Neutrophil (primary cell): ENCODE measurements at regions not wholly inside any gene's neighbourhood (a gene's known extent, or its start where the extent isn't known, plus 50 kb on each side); places are given as distances from the start of the nearest gene placed in this dataset.

ENCODE experiments used
- H3K27ac ChIP-seq: fragments of 200-600 bp; sonication (generic); 2 replicates; pipeline ENCODE4 v1.5.1; 2016; ENCODE audit warnings: mild to moderate bottlenecking, moderate library complexity
- H3K27me3 ChIP-seq: fragments of 200-600 bp; sonication (generic); 2 replicates; pipeline ENCODE4 v1.6.0; 2016; ENCODE audit warnings: mild to moderate bottlenecking
- H3K36me3 ChIP-seq: fragments of 200-600 bp; sonication (generic); 2 replicates; pipeline ENCODE4 v1.5.1; 2017
- H3K4me1 ChIP-seq, 2 experiments: fragments of 200-600 bp in 1 of 2; sonication (generic) in 1 of 2; 1 replicate in 1 of 2; 2 replicates in 1 of 2; pipeline versions ENCODE4 v1.5.1 to v1.6.1; 2013 to 2016; ENCODE audit warnings: low read depth in 1 of 2, low read length in 1 of 2, mild to moderate bottlenecking in 1 of 2, moderate library complexity in 1 of 2; ENCODE audit not compliant: control insufficient read depth in 1 of 2, insufficient read depth in 1 of 2
- H3K4me3 ChIP-seq, 2 experiments: fragments of 200-600 bp in 1 of 2; sonication (generic) in 1 of 2; 1 replicate in 1 of 2; 2 replicates in 1 of 2; pipeline ENCODE4 v1.5.1; 2013 to 2016; ENCODE audit warnings: low read depth in 1 of 2, low read length in 1 of 2, mild to moderate bottlenecking in 1 of 2, moderate library complexity in 1 of 2
- H3K9me3 ChIP-seq: fragments of 200-600 bp; sonication (generic); 2 replicates; pipeline ENCODE4 v1.5.1; 2016
- TF ChIP-seq, protein P1 (sequence below): fragments of 200-600 bp; sonication (generic); IDR thresholded peaks from 2 replicates; pipeline ENCODE4 v1.5.1; 2016; ENCODE audit warnings: antibody characterized with exemption

DNA sequence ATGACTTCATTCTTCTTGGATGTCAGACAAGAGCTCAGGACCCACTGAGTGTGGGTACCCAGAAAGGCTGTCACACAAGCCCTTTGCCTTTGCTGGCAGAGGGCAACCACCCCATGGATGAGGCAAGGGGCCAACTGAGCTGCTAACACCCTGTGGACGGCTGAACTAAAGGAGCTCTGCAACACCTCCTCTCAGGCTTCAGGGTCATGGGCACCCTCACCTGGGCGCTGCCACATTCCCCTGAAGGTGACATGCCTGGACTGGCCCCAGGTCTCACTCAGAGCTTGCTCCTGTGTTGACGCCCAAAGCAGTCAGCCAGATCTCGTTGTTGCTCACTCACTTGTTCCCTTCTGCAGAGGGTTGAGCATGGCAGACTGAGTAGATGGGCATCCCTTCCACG, 336.8 kb upstream of the TMEM132C start:
- Histone ChIP-seq H3K4me3 (no peak overlapping the region), H3K36me3 (no peaks in the 10 kb centered on the region), H3K4me1 (no peaks in the 10 kb centered on the region), H3K27me3 (no peaks in the 10 kb centered on the region), H3K27ac (no peak overlapping the region), H3K9me3 (no peaks in the 10 kb centered on the region)
- TF ChIP-seq, protein P1, sequence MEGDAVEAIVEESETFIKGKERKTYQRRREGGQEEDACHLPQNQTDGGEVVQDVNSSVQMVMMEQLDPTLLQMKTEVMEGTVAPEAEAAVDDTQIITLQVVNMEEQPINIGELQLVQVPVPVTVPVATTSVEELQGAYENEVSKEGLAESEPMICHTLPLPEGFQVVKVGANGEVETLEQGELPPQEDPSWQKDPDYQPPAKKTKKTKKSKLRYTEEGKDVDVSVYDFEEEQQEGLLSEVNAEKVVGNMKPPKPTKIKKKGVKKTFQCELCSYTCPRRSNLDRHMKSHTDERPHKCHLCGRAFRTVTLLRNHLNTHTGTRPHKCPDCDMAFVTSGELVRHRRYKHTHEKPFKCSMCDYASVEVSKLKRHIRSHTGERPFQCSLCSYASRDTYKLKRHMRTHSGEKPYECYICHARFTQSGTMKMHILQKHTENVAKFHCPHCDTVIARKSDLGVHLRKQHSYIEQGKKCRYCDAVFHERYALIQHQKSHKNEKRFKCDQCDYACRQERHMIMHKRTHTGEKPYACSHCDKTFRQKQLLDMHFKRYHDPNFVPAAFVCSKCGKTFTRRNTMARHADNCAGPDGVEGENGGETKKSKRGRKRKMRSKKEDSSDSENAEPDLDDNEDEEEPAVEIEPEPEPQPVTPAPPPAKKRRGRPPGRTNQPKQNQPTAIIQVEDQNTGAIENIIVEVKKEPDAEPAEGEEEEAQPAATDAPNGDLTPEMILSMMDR: no peak

DNA sequence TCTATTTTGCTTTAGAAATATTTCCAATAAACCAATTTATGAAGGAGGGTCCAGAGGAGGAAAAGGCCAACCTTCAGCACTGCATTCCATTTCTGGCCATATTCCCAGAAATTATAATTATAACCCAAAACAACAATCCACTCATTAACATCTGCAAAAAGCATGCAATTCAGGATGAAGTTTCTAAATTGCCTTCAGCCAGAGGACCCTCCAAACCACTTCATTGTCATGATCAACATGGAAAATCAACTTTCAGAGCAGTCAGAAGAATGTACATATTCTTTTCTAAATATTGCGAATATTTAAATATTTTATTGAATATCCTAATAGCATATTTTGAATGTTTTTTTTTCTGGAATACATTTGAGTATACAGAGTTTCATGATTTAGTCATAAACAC, 332.6 kb upstream of the TMEM132C start:
- Histone ChIP-seq H3K27me3 (no peaks in the 10 kb centered on the region), H3K4me1 (no peaks in the 10 kb centered on the region), H3K9me3 (no peaks in the 10 kb centered on the region), H3K36me3 (no peaks in the 10 kb centered on the region), H3K27ac (no peak overlapping the region), H3K4me3 (no peak overlapping the region)
- TF ChIP-seq, protein P1: no peak

DNA sequence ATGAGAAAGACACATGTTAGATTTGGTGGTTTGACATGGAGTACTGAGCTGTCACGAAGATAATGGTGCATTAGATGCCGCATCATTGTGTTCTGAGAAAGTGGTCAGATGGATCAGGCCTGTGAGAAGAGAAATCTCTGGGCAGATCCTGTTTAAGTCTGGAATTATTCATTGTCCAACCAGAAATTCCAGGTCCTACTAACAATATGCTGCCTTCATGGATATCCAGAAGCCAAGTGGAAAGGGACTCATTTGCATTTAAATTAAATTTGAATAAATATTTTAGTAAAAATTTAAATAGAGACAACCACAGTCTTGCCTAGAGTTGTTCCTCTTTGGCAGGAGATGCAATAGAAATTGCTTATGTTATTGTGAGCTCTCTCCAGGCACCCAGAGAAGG, 330.5 kb upstream of the TMEM132C start:
- no peaks in the 10 kb centered on the region for H3K9me3 ChIP-seq

DNA sequence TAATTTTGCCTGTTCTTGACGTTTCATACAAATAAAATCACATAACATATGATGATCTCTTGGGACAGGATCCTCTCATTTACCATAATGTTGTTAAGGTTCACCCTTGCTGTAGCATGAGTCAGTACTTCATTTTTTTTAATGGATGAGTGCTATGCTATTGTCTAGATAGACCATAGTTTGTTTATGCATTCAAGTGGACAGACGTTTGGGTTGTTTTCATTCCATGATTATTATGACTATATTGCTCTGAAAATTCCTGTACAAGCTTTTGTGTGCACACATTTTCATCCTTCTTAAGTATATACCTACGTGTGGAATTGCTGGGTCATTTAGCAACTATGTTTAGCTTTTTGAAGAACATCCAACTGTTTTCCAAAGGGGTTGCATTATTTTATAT, 325.6 kb upstream of the TMEM132C start:
- no peaks in the 10 kb centered on the region for H3K9me3 ChIP-seq

More for the DNA sequence above, 330.5 kb upstream of the TMEM132C start:
- no peaks in the 10 kb centered on the region for H3K36me3 ChIP-seq
- H3K4me1 ChIP-seq: no peaks in the 10 kb centered on the region
- no peak overlapping the region for H3K4me3 ChIP-seq
- no peaks in the 10 kb centered on the region for H3K27me3 ChIP-seq
- no peak overlapping the region for H3K27ac ChIP-seq
- TF ChIP-seq, protein P1: no peak

DNA sequence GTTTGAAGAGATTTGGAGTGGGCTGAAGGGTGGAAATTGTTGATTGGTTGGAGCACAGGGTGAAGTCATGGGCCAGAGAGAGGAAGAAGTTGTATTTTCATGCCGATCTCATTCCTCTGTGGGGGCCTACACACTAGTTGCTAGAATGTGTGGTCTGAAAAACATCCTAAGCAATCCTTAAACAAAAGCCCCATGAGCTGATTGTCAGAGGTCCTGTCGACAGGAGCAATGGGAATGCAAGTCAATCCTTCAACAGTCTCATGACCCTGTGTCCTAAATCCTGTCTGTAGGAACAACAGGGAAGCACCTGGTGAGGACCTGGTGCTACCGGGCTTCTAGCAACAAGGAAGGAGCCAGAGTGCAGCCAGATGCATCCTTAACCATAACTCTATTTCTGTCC, 324.0 kb upstream of the TMEM132C start:
- Histone ChIP-seq H3K4me3 (no peak overlapping the region), H3K36me3 (no peaks in the 10 kb centered on the region), H3K9me3 (no peaks in the 10 kb centered on the region), H3K4me1 (no peaks in the 10 kb centered on the region), H3K27me3 (no peaks in the 10 kb centered on the region), H3K27ac (no peak overlapping the region)
- TF ChIP-seq, protein P1: no peak

More for the DNA sequence above, 325.6 kb upstream of the TMEM132C start:
- TF ChIP-seq, protein P1: no peak
- Histone ChIP-seq H3K27me3 (no peaks in the 10 kb centered on the region), H3K4me1 (no peaks in the 10 kb centered on the region), H3K4me3 (no peak overlapping the region), H3K27ac (no peak overlapping the region), H3K36me3 (no peaks in the 10 kb centered on the region)
